Activated CD8-positive, alpha-beta memory T cell treated with anti-CD3 and anti-CD28 coated beads for 36 hours (primary cell): ENCODE measurements at regions not wholly inside any gene's neighbourhood (a gene's known extent, or its start where the extent isn't known, plus 50 kb on each side); places are given as distances from the start of the nearest gene placed in this dataset.

ENCODE experiments used
- CTCF ChIA-PET: fragments of 350-600 bp; sonication (Branson Sonifier 250); formaldehyde crosslinking; loops from one replicate; lab custom pipeline; 2021; ENCODE audit warnings: antibody characterized with exemption; lab: Charles Lee
- POLR2A ChIA-PET: fragments of 350-600 bp; sonication (Branson Sonifier 250); formaldehyde crosslinking; loops from one replicate; lab custom pipeline; 2021; ENCODE audit warnings: antibody characterized with exemption; lab: Charles Lee

- ChIA-PET CTCF (interaction anchor here (0.7 to 5.7 kb wide), 7 partner anchors 11 to 57 kb away, joined by 3 to 34 read pairs (median 13); no protein-coding TSS in a partner anchor), POLR2A (interaction anchor here (6.7 kb wide), 1 partner anchor 55 kb away, joined by 54 read pairs; the partner anchor contains the start of gene ZFP36L2)
Observed at GRCh38 chr2:43171789-43172188, 54.6 kb downstream of the ZFP36L2 start.

- ChIA-PET CTCF (interaction anchor here (0.7 to 5.7 kb wide), 24 partner anchors 10 to 315 kb away, joined by 3 to 34 read pairs (median 5); partner anchors contain the start of gene ZFP36L2), POLR2A (interaction anchor here (0.7 to 6.7 kb wide), 3 partner anchors 22 to 56 kb away, joined by 3 to 54 read pairs (median 3); partner anchors contain the start of gene ZFP36L2)
Observed at GRCh38 chr2:43170405-43171105, 55.9 kb downstream of the ZFP36L2 start.

GRCh38 chr2:43169987-43170386 is 56.4 kb downstream of the ZFP36L2 start:
- CTCF ChIA-PET = interaction anchor here (0.7 to 5.7 kb wide), 24 partner anchors 10 to 315 kb away, joined by 3 to 34 read pairs (median 5); partner anchors contain the start of gene ZFP36L2
- POLR2A ChIA-PET = interaction anchor here (0.7 to 6.7 kb wide), 2 partner anchors 21 to 56 kb away, joined by 3 to 54 read pairs; partner anchors contain the start of gene ZFP36L2

DNA sequence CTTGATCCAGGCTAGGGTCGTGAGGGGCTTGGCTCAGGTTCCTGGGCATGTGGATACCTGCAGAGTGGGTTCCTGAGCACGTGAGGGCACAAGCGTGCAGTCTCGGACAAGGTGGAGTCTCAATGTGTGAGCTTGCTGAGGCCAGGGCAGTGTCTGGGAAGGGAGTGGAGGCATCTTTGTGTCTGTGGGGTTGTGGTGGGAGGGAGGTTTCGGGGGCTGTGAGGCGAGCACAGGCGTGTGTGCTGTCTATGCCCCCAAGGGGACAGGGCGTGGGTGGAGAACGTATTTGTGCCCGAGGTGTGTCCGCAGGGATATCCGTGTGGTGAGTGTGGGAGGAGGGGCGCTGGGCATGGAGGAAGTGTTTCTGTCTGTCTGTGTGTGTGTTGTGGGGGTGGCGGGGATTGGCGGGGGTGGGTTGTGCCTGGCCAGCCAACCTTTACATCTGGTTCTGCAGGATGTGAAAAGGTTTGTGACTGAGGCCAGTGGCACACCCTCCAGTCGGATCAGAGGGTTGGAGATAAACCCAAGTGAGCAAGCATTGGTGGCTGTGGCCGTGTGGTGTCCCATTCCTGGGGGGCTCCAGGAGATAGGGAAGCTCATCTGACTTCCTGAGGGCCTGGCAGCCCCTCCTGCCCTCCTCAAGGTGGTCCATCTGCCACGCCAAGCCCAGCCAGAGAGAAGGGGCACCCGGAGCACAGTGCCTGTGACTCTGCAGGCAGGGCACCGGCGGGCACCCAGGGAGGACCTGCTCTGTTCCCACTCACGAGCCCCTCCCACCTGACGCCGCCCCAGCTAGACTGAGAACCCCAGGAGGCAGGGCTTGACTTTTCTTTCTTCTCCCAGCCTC is 57.1 kb downstream of the ZFP36L2 start:
- POLR2A ChIA-PET = interaction anchor here (0.7 to 6.7 kb wide), 3 partner anchors 57 to 60 kb away, joined by 3 to 54 read pairs (median 5); partner anchors contain the start of gene ZFP36L2
- CTCF ChIA-PET = interaction anchor here (0.8 to 5.7 kb wide), 25 partner anchors 9 to 316 kb away, joined by 3 to 34 read pairs (median 5); partner anchors contain the start of gene ZFP36L2

DNA sequence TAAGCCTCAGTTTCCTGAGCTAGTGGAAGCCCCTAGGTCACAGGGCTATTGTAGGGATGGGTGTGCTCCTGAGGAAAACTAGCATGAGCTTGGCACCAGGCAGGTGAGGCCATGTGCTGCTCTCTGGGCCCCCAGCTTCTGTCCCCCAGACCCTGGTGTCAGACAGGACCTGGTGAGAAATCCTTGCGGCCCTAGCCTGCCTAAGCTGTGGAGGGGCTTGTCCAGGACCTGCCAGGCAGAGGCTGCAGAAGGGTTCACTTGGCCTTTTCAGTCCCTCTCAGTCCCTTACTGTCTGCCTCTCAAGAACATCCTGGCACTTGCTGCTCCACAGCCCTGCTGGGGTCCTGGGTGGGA is 58.4 kb downstream of the ZFP36L2 start:
- ChIA-PET POLR2A (interaction anchor here (1.2 kb wide), 1 partner anchor 59 kb away, joined by 5 read pairs; the partner anchor contains the start of gene ZFP36L2), CTCF (interaction anchor here (0.8 to 5.7 kb wide), 4 partner anchors 13 to 52 kb away, joined by 4 to 34 read pairs (median 12); no protein-coding TSS in a partner anchor)

- ChIA-PET CTCF (interaction anchor here (0.6 kb wide), 1 partner anchor 34 kb away, joined by 3 read pairs; no protein-coding TSS in a partner anchor), POLR2A (interaction anchor here (1.2 kb wide), 1 partner anchor 26 kb away, joined by 3 read pairs; no protein-coding TSS in a partner anchor)
Observed at GRCh38 chr2:43165378-43166069, 60.9 kb downstream of the ZFP36L2 start.

DNA sequence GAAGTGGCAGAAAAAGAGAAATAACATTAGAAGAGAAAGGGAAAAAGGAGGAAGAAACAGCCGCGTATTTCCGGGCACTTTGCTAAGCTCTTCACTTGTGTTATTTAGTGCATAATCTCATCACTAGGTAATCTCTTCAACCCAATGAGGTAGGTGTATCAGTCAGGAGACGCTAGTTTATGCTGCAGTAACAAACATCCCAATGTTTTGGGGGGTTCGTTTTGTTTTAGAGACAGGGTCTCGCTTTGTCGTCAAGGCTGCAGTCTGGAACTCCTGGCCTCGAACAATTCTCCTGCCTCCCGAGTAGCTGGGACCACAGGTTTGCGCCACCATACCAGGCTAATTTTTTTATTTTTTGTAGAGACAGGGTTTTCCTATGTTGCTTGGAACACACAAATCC is 61.7 kb downstream of the ZFP36L2 start:
- CTCF ChIA-PET = interaction anchor here (1.6 kb wide), 1 partner anchor 59 kb away, joined by 4 read pairs; no protein-coding TSS in a partner anchor
- POLR2A ChIA-PET = interaction anchor here (1.2 kb wide), 1 partner anchor 25 kb away, joined by 3 read pairs; no protein-coding TSS in a partner anchor

GRCh38 chr2:43163584-43164270 is 62.7 kb downstream of the ZFP36L2 start:
- ChIA-PET POLR2A (no interaction called here), CTCF (interaction anchor here (1.0 to 1.6 kb wide), 2 partner anchors 15 to 60 kb away, joined by 3 to 4 read pairs; no protein-coding TSS in a partner anchor)

- POLR2A ChIA-PET = no interaction called here
- CTCF ChIA-PET = interaction anchor here (2.8 kb wide), 1 partner anchor 22 kb away, joined by 7 read pairs; no protein-coding TSS in a partner anchor
Observed at GRCh38 chr2:43162511-43162776, 64.0 kb downstream of the ZFP36L2 start.

DNA sequence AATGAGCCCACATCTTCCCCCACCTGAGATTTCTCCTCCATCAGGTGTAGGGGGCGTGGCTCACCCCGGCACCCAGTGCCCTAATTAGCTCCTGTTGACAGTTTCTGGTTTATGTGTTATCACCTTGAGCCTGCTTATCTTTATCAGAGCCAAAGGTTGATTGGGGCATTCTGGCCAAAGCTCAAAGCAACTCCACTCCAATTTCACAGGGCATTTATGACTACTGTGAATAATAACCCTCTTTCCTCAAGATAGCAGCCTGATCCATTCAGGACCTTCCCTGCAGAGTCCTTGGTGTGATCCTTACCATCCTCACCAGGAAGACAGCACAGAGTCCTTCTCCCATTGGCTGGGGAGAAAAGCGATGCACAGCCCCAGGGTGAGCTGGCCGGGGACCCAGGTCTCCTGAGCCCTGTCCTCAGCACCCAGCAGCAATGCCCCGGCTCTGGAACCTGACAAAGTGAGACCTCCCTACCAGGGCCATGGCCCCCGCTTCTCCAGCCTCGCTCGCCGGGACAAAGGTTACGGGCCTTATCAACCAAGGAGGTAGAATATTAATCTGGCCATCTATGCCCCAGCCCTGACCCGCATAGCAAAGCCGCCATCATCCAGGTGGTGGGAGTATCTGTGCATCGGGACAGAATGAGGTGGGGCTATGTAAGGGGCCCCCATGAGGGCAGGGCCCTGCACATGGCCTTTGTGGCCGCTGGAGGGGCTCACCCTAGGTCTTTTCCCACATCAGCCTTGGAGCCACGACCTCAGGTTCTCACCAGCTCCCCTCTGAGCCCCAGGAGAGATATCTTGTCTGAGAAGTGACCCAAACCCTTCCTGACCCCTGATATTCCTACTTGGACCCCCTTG is 64.5 kb downstream of the ZFP36L2 start:
- CTCF ChIA-PET = interaction anchor here (0.8 to 3.1 kb wide), 5 partner anchors 9 to 58 kb away, joined by 3 to 13 read pairs (median 5); no protein-coding TSS in a partner anchor

GRCh38 chr2:43160778-43161177 is 65.6 kb downstream of the ZFP36L2 start:
- ChIA-PET POLR2A (no interaction called here), CTCF (interaction anchor here (0.7 to 3.1 kb wide), 8 partner anchors 10 to 60 kb away, joined by 3 to 13 read pairs (median 5); no protein-coding TSS in a partner anchor)

More for the DNA sequence above, 64.5 kb downstream of the ZFP36L2 start:
- POLR2A ChIA-PET = no interaction called here

DNA sequence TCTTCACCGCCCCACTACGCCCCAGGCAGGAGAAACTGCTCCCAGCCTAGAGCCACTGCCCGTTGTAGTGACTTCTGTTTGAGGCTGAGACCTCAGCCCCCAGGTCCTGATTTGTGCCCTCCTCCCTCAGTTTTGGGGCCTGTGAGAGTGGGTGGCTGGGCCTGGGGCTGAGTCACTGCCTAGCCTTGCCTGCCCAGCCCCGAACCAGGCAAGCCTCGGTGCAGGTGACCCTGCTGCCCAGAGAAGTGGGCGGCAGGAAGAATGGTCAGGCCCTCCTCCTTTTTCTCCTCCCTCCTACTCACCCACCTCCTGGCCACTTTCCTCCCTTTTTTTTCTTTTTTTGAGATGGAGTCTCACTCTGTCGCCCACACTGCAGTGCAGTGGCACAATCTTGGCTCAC is 66.6 kb downstream of the ZFP36L2 start:
- CTCF ChIA-PET = interaction anchor here (0.6 to 3.1 kb wide), 4 partner anchors 11 to 602 kb away, joined by 3 to 13 read pairs (median 8); no protein-coding TSS in a partner anchor
- POLR2A ChIA-PET = interaction anchor here (0.6 to 1.5 kb wide), 3 partner anchors 33 to 67 kb away, joined by 4 to 5 read pairs (median 4); partner anchors contain the start of gene ZFP36L2

GRCh38 chr2:43158259-43158880 is 68.0 kb downstream of the ZFP36L2 start:
- POLR2A ChIA-PET = interaction anchor here (1.0 to 1.5 kb wide), 3 partner anchors 17 to 66 kb away, joined by 3 to 12 read pairs (median 3); no protein-coding TSS in a partner anchor

DNA sequence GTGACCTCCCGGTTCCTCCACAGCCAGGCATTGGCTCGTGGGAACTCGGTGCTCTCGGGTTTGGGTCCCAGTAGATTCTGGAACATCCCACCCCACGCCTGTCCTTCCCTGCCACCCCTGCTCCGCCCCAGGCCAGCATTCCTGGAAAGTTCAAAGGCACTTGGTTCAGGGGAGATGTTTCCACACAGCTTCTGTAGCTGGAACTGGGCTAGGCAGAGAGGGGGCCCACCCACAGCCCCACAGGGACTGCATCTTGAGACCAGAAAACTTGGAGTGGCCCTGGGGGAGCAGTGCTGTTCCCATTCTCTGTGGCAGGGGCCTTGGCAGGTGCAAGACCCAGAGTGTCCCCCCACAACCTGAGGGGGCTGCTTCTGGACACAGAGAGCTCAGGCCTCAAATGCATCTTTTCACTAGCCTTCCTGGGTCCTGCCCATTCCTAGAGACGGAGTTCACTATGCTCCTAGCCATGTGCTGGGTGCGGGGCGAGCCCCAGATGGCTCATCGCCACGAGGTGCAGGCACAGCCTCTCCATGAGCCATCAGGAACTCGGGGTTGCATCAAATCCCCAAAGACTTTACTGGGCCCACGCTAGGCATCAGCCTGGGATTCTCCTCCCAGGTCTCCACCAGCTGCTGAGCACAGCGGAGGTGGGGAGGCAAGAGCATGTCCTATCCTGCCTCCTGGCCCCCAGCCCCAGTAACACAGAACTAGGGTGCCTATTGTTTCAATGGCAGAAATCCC is 68.7 kb downstream of the ZFP36L2 start:
- POLR2A ChIA-PET = interaction anchor here (0.5 to 1.5 kb wide), 4 partner anchors 10 to 67 kb away, joined by 3 to 12 read pairs (median 3); no protein-coding TSS in a partner anchor
- CTCF ChIA-PET = interaction anchor here (1.0 to 1.6 kb wide), 6 partner anchors 8 to 71 kb away, joined by 3 to 8 read pairs (median 5); partner anchors contain the start of gene ZFP36L2

More at GRCh38 chr2:43158259-43158880, 68.0 kb downstream of the ZFP36L2 start:
- CTCF ChIA-PET = interaction anchor here (1.0 to 1.6 kb wide), 6 partner anchors 9 to 71 kb away, joined by 3 to 8 read pairs (median 5); partner anchors contain the start of gene ZFP36L2

- CTCF ChIA-PET = interaction anchor here (0.8 to 1.8 kb wide), 2 partner anchors 14 to 16 kb away, joined by 3 to 4 read pairs; no protein-coding TSS in a partner anchor
- POLR2A ChIA-PET = no interaction called here
Observed at GRCh38 chr2:43155851-43156411, 70.5 kb downstream of the ZFP36L2 start.
